ENCODE measurements at regions not wholly inside any gene's neighbourhood (a gene's known extent, or its start where the extent isn't known, plus 50 kb on each side); places are given as distances from the start of the nearest gene placed in this dataset.

DNA sequence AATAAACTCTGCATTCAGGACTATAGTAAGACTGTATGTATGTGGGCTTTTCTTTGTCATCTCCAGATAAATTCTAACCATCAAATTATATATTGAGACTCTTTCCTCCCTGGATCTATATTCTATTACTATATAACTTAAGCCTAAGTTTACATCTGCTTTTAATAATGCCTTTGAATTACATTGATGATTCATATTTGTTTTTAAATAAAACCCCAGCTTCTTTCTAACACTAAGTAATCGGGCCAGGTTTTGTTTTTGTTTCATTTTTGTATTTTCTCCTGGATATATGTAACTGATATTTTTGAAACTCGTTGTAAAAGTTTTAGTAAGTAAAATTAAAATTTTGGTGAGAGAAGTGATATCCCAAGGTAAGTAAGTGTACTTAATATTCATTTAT is 1599.1 kb downstream of the PCDH9 start:
- Mint-ChIP-seq H3K9me3 (peaks cover 1% of the 10 kb centered on the region), H3K27me3 (no peaks in the 10 kb centered on the region), H3K4me1 (no peaks in the 10 kb centered on the region), H3K4me3 (no peak overlapping the region), H3K27ac (no peak overlapping the region), H3K36me3 (no peaks in the 10 kb centered on the region)
- DNase-seq: no peak
- CTCF ChIA-PET: no interaction called here

DNA sequence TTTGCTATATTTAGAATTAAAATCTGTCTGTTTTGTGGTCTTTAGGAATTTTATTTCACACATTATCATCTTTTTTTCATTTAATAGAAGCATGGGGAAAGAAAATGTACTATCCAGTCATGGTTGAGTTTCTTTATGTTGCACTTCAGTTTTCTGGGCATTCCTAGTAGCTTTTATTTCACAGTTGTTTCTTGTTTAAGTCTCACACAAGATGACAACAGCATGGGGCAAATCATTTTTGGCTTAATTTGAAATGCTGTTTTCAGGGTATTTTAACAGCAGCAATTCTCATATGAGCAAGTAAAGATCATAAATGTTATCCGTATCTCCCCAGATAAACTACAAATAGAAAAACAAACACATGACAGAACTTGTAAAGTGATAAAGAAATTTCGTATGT is 1600.2 kb downstream of the PCDH9 start:
- Mint-ChIP-seq H3K27me3 (no peaks in the 10 kb centered on the region), H3K4me1 (no peaks in the 10 kb centered on the region), H3K27ac (no peak overlapping the region), H3K9me3 (peaks cover 1% of the 10 kb centered on the region), H3K36me3 (no peaks in the 10 kb centered on the region), H3K4me3 (no peak overlapping the region)
- CTCF ChIA-PET: no interaction called here
- DNase-seq: no peak

DNA sequence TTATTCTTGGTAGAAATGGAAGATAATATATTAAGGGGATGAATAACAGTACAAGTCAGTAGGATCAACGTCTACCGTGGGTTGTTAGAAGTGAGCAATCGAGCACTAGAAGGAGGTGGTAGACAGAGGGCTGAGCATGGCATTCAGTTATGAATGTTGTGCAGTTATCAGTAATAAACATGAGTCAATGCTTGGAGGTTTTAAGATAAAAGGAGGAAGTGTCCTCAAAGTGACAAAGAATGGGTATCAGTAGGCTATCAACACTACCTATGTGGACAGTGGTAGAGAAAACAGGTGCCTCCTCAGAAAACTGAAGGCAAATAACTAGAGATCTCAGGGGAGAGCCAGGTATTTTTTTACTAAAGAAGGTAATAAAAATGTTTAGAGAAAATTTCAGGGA is 1607.0 kb downstream of the PCDH9 start:
- DNase-seq: no peak
- no peaks in the 10 kb centered on the region for H3K36me3 Mint-ChIP-seq
- H3K4me3 Mint-ChIP-seq: no peak overlapping the region
- no peak overlapping the region for H3K27ac Mint-ChIP-seq
- H3K27me3 Mint-ChIP-seq: no peaks in the 10 kb centered on the region
- peaks cover 3% of the 10 kb centered on the region for H3K9me3 Mint-ChIP-seq
- H3K4me1 Mint-ChIP-seq: no peaks in the 10 kb centered on the region
- CTCF ChIA-PET: no interaction called here

DNA sequence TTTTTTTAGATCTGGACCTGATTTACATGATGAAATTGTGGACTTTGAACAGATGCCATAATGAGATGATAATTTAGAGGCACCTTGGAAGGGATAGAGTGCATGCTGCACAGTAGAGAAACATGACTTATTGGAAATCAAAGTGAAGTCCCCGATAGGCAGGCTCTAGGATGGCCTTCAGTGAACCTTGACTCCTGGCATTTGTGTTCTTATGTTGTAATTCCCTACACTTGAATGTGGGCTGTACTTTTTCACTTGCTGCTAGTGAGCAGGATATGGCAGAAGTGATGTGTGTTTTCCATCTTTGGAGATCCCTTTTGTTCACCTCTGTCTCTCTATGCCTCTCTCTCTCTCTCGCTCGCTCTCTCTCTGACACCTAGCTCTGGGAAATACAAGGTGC is 1614.6 kb downstream of the PCDH9 start:
- H3K27ac Mint-ChIP-seq: no peak overlapping the region
- peaks cover 7% of the 10 kb centered on the region for H3K9me3 Mint-ChIP-seq
- H3K4me1 Mint-ChIP-seq: no peaks in the 10 kb centered on the region
- H3K27me3 Mint-ChIP-seq: no peaks in the 10 kb centered on the region
- CTCF ChIA-PET: interaction anchor here (0.6 kb wide), 1 partner anchor 258 kb away, joined by 3 read pairs; no protein-coding TSS in a partner anchor
- H3K36me3 Mint-ChIP-seq: no peaks in the 10 kb centered on the region
- H3K4me3 Mint-ChIP-seq: no peak overlapping the region
- DNase-seq: no peak

DNA sequence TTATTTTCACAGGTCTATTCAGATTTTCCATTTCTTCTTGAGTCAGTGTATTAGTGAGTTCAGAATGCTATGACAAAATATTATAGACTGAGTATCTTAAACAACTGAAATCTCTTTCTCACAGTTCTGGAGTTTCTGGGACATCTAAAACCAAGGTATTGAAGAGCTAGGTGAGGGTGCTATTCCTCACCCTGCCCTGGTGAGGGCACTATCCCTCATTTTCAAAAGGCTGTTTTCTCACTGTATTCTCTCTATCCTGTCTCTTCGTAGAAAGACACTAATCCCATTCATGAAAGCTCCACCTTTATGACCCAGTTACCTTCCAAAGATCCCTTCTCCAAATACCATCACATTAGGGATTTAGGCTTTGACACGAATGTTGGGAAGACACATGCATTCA is 1617.1 kb downstream of the PCDH9 start:
- Mint-ChIP-seq H3K4me1 (no peaks in the 10 kb centered on the region), H3K27me3 (no peaks in the 10 kb centered on the region), H3K27ac (no peak overlapping the region), H3K4me3 (no peak overlapping the region), H3K9me3 (peaks cover 7% of the 10 kb centered on the region), H3K36me3 (no peaks in the 10 kb centered on the region)
- no peak for DNase-seq
- CTCF ChIA-PET: no interaction called here

DNA sequence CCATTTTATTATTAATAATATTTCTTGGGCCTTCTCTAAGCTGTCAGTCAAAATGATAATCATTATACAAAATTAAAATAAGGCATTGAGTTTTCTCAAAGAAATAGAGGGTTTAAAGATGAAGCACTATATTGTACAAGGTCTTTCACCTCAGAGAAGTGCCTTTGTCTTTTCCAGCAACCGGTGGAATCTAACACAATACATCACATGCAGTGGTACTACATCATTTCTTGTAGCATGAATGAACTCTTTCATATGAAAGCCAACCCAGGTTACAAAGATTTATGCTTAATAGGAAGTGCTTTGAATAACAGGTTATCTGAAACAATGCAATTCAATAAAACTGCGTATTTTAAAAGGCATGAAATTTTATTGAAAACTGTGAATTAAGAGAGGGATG is 1620.8 kb downstream of the PCDH9 start:
- Mint-ChIP-seq H3K4me3 (no peak overlapping the region), H3K27me3 (no peaks in the 10 kb centered on the region), H3K27ac (no peak overlapping the region), H3K36me3 (no peaks in the 10 kb centered on the region), H3K9me3 (peaks cover 7% of the 10 kb centered on the region), H3K4me1 (no peaks in the 10 kb centered on the region)
- DNase-seq: no peak
- CTCF ChIA-PET: no interaction called here

DNA sequence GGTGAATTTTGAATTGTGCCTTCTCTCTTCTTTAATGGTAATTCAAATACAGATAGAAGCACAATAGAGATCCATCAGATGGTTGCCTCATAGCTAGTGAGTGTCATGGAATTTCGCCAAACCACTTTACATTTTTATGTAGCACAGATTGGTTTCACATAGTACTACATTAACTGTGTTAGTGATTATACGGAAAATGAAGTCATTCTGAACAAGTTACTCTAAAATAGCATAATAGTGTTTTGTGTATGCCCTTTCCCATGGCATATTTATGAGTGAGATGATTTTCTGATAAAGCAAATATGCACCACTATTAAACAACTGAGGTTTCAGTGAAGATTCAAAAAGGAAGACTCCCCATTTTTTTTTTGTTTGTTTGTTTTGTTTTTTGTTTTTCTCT is 1623.5 kb downstream of the PCDH9 start:
- DNase-seq: no peak
- H3K27ac Mint-ChIP-seq: no peak overlapping the region
- no peak overlapping the region for H3K4me3 Mint-ChIP-seq
- H3K9me3 Mint-ChIP-seq: peaks cover 5% of the 10 kb centered on the region
- H3K36me3 Mint-ChIP-seq: no peaks in the 10 kb centered on the region
- CTCF ChIA-PET: no interaction called here
- no peaks in the 10 kb centered on the region for H3K27me3 Mint-ChIP-seq
- no peaks in the 10 kb centered on the region for H3K4me1 Mint-ChIP-seq

DNA sequence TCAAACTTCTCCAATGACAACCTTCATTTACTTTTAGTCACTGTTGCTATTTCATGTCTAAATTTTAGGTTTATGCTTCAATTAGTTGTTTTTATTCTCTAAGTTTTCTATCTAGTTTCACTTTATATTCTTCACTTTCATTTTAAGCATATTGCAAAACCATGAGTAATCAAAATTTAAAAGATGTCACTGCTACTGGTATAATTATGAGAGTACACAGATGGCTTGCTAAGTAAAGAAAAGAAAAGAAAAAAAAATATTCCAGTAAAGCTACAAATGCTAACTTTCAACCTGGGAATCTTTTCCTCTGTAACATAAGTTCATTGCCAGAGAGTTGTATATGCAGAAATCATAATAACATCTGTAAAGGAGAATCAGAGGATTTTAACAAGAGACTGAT is 1624.7 kb downstream of the PCDH9 start:
- H3K4me3 Mint-ChIP-seq: no peak overlapping the region
- H3K4me1 Mint-ChIP-seq: no peaks in the 10 kb centered on the region
- H3K27ac Mint-ChIP-seq: no peak overlapping the region
- CTCF ChIA-PET: no interaction called here
- peaks cover 5% of the 10 kb centered on the region for H3K9me3 Mint-ChIP-seq
- H3K27me3 Mint-ChIP-seq: no peaks in the 10 kb centered on the region
- DNase-seq: no peak
- no peaks in the 10 kb centered on the region for H3K36me3 Mint-ChIP-seq

DNA sequence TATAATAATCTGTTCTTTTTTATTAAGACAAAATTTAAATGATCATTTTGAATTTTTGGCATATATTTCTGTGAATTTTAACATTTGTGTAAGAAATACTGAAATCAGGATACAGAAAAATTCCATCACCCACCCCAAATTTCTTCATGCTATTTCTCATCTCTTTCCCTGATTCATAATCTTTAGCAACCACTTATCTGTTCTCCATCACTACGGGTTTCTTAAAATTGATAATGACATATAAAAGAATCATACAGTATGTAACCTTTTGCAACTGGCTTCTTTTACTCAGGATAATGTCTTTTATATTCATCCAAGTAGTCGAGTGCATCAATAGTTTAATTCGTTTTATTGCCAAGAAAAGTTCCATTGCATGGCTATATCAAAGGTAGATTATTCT is 1627.0 kb downstream of the PCDH9 start:
- CTCF ChIA-PET: no interaction called here

DNA sequence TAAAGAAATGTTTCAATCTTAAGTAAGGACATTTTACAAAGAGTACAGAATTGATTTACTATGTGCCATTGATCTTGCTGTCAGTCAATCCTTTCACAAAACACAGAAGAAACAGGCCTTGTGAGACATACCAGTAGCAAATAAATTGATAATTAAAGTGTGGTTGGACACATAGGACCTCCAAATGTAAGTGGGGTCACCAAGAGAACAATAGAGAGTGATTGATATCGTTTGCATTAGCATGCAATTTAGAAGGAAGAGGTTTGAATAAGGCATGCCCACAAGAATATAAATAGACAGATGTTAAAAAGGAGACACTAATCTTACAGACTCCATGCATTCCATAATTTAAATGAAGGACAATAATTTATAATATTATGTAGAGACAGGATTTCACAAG is 1628.3 kb downstream of the PCDH9 start:
- CTCF ChIA-PET: no interaction called here
- no peaks in the 10 kb centered on the region for H3K36me3 Mint-ChIP-seq
- H3K4me3 Mint-ChIP-seq: no peak overlapping the region
- DNase-seq: no peak
- H3K9me3 Mint-ChIP-seq: peaks cover 5% of the 10 kb centered on the region
- H3K27ac Mint-ChIP-seq: no peak overlapping the region
- H3K4me1 Mint-ChIP-seq: no peaks in the 10 kb centered on the region
- H3K27me3 Mint-ChIP-seq: no peaks in the 10 kb centered on the region

More for the DNA sequence above, 1627.0 kb downstream of the PCDH9 start:
- no peak for DNase-seq
- no peaks in the 10 kb centered on the region for H3K27me3 Mint-ChIP-seq
- no peak overlapping the region for H3K4me3 Mint-ChIP-seq
- H3K4me1 Mint-ChIP-seq: no peaks in the 10 kb centered on the region
- peaks cover 5% of the 10 kb centered on the region for H3K9me3 Mint-ChIP-seq
- no peak overlapping the region for H3K27ac Mint-ChIP-seq
- H3K36me3 Mint-ChIP-seq: no peaks in the 10 kb centered on the region

DNA sequence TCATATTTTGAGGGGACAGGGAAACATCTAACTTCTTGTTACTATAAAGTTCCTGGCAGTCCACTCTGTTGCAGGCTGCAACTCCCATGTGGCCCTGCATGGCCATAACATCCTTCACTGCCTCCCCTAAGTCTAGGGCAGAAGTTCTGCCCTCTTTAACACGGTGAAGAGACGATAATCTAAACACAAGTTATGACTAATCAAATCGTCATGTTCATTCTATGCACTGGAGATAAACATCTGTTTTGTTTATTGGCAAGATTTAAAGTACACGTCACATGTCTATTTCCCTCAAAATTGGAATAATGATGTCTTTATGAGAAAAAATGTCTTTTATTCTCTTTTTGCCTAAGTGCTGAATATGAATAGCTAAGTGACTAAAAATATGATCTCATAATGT is 1629.4 kb downstream of the PCDH9 start:
- Mint-ChIP-seq H3K9me3 (peaks cover 2% of the 10 kb centered on the region), H3K4me3 (no peak overlapping the region), H3K4me1 (no peaks in the 10 kb centered on the region), H3K27ac (no peak overlapping the region), H3K36me3 (no peaks in the 10 kb centered on the region), H3K27me3 (no peaks in the 10 kb centered on the region)
- no peak for DNase-seq
- CTCF ChIA-PET: no interaction called here

DNA sequence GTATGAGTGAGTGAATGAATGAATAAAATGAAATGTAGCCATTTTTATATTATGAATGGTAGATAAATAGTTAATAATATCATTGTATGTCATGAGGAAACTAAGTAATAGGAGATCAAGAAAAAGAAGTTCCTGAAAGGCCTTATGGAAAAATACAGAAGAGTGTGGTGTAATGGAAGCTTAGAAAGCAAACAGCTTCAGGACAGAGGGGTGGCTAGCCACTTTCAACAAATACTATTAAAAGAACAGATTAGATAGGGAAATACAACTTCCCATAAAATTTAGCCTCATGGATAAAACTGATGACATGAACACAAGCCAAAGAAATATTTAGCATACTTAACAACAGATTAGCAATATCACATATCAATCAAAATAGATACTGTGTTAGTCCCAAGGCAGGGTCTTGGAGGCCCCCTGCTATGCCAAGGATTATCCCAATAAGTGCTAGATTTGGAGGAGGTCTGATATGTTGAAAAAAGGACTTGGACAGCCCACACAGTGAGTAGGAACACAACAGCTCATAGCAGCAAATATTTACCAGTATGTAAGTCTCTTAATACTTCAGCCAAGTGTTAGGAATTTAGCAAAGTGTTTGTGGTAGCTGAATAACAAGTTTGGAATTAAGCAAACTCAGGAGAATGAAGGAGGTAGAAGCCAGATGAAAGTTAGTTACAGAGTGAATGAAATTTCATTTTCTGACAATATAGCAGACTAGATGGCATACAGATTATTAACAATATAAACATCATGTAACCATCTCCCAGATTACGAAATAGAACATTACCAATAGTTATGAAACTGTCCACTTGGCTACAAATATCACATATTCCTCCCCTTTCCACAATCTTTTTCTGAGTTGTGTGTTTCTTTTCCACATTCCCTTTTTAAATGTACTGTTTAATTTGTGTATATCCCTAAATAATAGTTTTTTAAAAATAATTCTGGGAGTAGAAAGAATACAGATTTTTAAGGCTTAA is 1632.0 kb downstream of the PCDH9 start:
- H3K27me3 Mint-ChIP-seq: no peaks in the 10 kb centered on the region
- H3K4me3 Mint-ChIP-seq: no peak overlapping the region
- no peak overlapping the region for H3K27ac Mint-ChIP-seq
- no peak for DNase-seq
- peaks cover under 1% of the 10 kb centered on the region for H3K9me3 Mint-ChIP-seq
- no peaks in the 10 kb centered on the region for H3K36me3 Mint-ChIP-seq
- CTCF ChIA-PET: no interaction called here
- H3K4me1 Mint-ChIP-seq: no peaks in the 10 kb centered on the region

DNA sequence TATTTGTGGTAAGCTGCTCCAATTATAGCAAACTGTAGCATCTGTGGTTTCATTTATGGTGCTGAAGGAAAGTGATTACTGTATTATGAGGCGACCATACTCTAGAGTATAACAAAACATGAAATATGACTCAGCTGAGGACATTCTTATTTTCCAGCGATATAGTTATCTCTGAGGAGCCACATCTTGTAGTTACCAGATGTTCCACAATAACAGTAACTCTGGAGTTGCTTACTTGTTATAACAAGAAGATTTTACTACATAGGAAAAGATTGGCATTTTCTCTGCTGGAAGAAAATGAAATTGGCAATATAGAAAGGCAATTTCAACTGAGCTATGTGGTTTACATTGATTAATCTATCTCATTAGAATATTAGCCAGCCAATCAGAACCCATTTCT is 1634.2 kb downstream of the PCDH9 start:
- H3K27me3 Mint-ChIP-seq: no peaks in the 10 kb centered on the region
- H3K9me3 Mint-ChIP-seq: no peaks in the 10 kb centered on the region
- H3K27ac Mint-ChIP-seq: no peak overlapping the region
- DNase-seq: no peak
- H3K36me3 Mint-ChIP-seq: no peaks in the 10 kb centered on the region
- H3K4me1 Mint-ChIP-seq: no peaks in the 10 kb centered on the region
- no peak overlapping the region for H3K4me3 Mint-ChIP-seq
- CTCF ChIA-PET: no interaction called here

DNA sequence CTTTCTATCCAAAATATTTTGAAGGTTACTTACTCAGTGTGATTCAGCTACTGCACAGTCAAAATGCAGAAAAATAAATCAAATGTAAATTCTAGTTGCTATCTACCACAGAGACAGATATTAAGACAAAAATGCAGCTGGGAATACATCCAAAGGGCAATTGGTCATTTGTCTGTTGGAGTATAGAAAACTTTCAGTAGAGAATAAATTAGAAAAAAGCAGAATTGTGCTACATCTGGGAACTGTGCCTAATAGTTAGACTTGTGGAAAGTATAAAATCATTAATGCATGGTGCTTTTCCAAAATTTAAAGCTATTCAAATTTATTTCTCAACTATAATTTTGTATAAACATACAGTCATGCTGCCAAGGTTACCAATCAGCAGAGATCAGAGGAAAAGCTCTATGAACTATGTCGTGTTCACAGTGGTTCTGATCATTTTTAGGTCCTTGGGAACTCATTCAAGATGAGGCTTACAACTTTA is 1635.8 kb downstream of the PCDH9 start:
- H3K27me3 Mint-ChIP-seq: no peaks in the 10 kb centered on the region
- H3K36me3 Mint-ChIP-seq: no peaks in the 10 kb centered on the region
- no peaks in the 10 kb centered on the region for H3K4me1 Mint-ChIP-seq
- DNase-seq: no peak
- no peak overlapping the region for H3K4me3 Mint-ChIP-seq
- peaks cover 5% of the 10 kb centered on the region for H3K9me3 Mint-ChIP-seq
- H3K27ac Mint-ChIP-seq: no peak overlapping the region
- CTCF ChIA-PET: no interaction called here

DNA sequence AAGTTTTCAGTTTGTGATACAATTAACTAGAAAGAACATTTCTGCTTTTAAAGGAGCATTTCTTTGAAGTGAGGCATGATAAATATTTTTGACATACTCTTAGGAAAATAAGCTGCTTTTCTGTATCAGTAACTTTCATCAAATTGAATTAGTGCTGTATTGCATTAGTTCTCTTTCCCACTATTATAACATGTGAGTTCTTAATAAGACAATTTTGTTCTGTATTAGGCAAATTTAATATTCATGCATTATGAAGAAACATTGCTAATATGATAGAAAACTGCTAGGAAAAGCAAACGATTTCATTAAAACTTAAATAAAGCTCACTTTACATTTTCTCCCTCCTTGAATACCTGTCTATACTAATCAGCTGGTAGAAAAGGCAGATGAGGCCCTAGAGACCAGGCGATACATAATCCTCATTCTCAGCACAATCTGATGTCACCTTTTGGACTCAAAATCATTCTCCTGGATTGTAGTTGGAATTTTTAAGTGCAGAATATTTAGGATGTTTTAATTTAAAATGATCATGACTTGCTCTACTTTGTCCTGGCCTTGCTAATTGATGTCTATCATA is 1636.8 kb downstream of the PCDH9 start:
- H3K4me3 Mint-ChIP-seq: no peak overlapping the region
- H3K27me3 Mint-ChIP-seq: no peaks in the 10 kb centered on the region
- peaks cover 6% of the 10 kb centered on the region for H3K9me3 Mint-ChIP-seq
- CTCF ChIA-PET: no interaction called here
- H3K4me1 Mint-ChIP-seq: no peaks in the 10 kb centered on the region
- DNase-seq: no peak
- H3K36me3 Mint-ChIP-seq: no peaks in the 10 kb centered on the region
- H3K27ac Mint-ChIP-seq: no peak overlapping the region

All from activated naive CD4-positive, alpha-beta T cell treated with anti-CD3 and anti-CD28 coated beads, Interleukin-2, amount 10 ng/mL, durations not matched to agents 7 days and 5 days (primary cell).